Mesendoderm (in vitro differentiated cells): ENCODE measurements at regions not wholly inside any gene's neighbourhood (a gene's known extent, or its start where the extent isn't known, plus 50 kb on each side); places are given as distances from the start of the nearest gene placed in this dataset.
A peak's percentile ranks its signal among the peaks of the same experiment; 100 is the strongest.

Experiments used
- DNase-seq: peaks from one replicate; pipeline ENCODE4 v3.0.0; 2013
- H2AK5ac ChIP-seq: 2 replicates; pipeline ENCODE4 v1.6.1; 2013; ENCODE audit warnings: low read length, inconsistent platforms
- H2BK120ac ChIP-seq: 2 replicates; pipeline ENCODE4 v1.6.1; 2013; ENCODE audit warnings: low read depth, mild to moderate bottlenecking, low read length, moderate library complexity, mixed read lengths
- H2BK15ac ChIP-seq: replicated peaks from 2 replicates; pipeline ENCODE4 v1.6.1; 2013; ENCODE audit warnings: low read depth, mild to moderate bottlenecking, moderate library complexity
- H2BK5ac ChIP-seq: 2 replicates; pipeline ENCODE4 v1.6.1; 2013; ENCODE audit warnings: low read length, inconsistent platforms
- H3K18ac ChIP-seq: 2 replicates; pipeline ENCODE4 v1.6.1; 2013; ENCODE audit warnings: mild to moderate bottlenecking, low read length, mixed read lengths
- H3K23ac ChIP-seq: one replicate; pipeline ENCODE4 v1.6.1; 2013; ENCODE audit warnings: low read length
- H3K27ac ChIP-seq: 2 replicates; pipeline ENCODE4 v1.5.1; 2013; ENCODE audit warnings: low read depth, mild to moderate bottlenecking, inconsistent platforms, low read length, moderate library complexity
- H3K27me3 ChIP-seq: 2 replicates; pipeline ENCODE4 v1.6.1; 2013; ENCODE audit warnings: low read length, control low read depth, mild to moderate bottlenecking, inconsistent platforms; ENCODE audit not compliant: insufficient read depth, poor library complexity
- H3K36me3 ChIP-seq: 2 replicates; pipeline ENCODE4 v1.6.1; 2013; ENCODE audit warnings: low read length, inconsistent platforms; ENCODE audit not compliant: control insufficient read depth, insufficient read depth
- H3K4ac ChIP-seq: one replicate; pipeline ENCODE4 v1.6.1; 2013; ENCODE audit warnings: low read depth, mild to moderate bottlenecking, low read length, moderate library complexity
- H3K4me1 ChIP-seq: 2 replicates; pipeline ENCODE4 v1.6.1; 2013; ENCODE audit warnings: low read depth, low read length, inconsistent platforms; ENCODE audit not compliant: control insufficient read depth
- H3K4me2 ChIP-seq: 2 replicates; pipeline ENCODE4 v1.6.1; 2013; ENCODE audit warnings: low read length
- H3K4me3 ChIP-seq: 2 replicates; pipeline ENCODE4 v1.5.1; 2013; ENCODE audit warnings: mild to moderate bottlenecking, low read length
- H3K56ac ChIP-seq: one replicate; pipeline ENCODE4 v1.6.1; 2013; ENCODE audit warnings: low read length
- H3K79me1 ChIP-seq: 2 replicates; pipeline ENCODE4 v1.6.1; 2013; ENCODE audit warnings: low read length, inconsistent platforms
- H3K79me2 ChIP-seq: 2 replicates; pipeline ENCODE4 v1.6.1; 2013; ENCODE audit warnings: mild to moderate bottlenecking, low read length; ENCODE audit not compliant: control insufficient read depth, insufficient read depth
- H3K9ac ChIP-seq: 2 replicates; pipeline ENCODE4 v1.6.1; 2013; ENCODE audit warnings: low read length, inconsistent platforms
- H4K5ac ChIP-seq: one replicate; pipeline ENCODE4 v1.6.1; 2013; ENCODE audit warnings: low read length
- H4K8ac ChIP-seq: one replicate; pipeline ENCODE4 v1.6.1; 2013; ENCODE audit warnings: low read depth, mild to moderate bottlenecking, control low read depth, low read length, moderate library complexity
- WGBS: extraction: QIAGEN DNeasy Blood & Tissue Kit; methylation state at CpG from one replicate; pipeline ENCODE4 v1.1.7; 2013; ENCODE audit warnings: low lambda C conversion rate, missing lambda C conversion rate; ENCODE audit not compliant: insufficient coverage; ENCODE audit errors: extremely low coverage; 5-methylcytosine and 5-hydroxymethylcytosine counted together

DNA sequence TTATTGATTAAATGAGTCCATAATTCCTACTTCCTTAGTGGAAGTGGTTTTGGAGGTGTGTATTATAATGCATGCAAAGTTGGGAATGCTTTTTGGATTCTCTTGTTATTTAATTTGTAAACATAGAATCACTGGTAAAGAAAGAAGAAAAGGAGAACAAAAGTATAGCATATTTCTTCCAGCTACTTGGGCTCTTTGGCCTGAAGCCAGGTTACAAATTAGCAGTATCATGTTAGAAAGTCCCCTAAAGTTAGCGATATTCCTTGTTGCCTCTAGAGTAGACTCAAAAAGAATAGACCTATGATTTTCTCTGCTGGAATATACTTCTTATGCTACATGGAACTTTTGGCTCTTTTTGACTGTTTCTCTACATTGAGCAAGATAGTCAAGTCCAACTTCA, 60.6 kb upstream of the CD28 start:
- no peak overlapping the region for H4K8ac ChIP-seq
- WGBS, result no CpG with 5 or more reads among the region's 1 CpG
- no peak overlapping the region for H3K23ac ChIP-seq
- no peaks in the 10 kb centered on the region for H3K36me3 ChIP-seq
- H4K5ac ChIP-seq, result no peak overlapping the region
- H3K27me3 ChIP-seq, result no peaks in the 10 kb centered on the region
- no peak overlapping the region for H3K27ac ChIP-seq
- no peak overlapping the region for H2BK120ac ChIP-seq
- H2BK5ac ChIP-seq, result no peak overlapping the region
- H3K18ac ChIP-seq, result no peak overlapping the region
- no peak overlapping the region for H3K9ac ChIP-seq
- no peaks in the 10 kb centered on the region for H3K4me1 ChIP-seq
- no peak for DNase-seq
- H3K4me2 ChIP-seq, result no peak overlapping the region
- H3K4me3 ChIP-seq, result no peak overlapping the region
- no peak overlapping the region for H3K4ac ChIP-seq
- no peaks in the 10 kb centered on the region for H3K79me1 ChIP-seq
- no peak overlapping the region for H3K56ac ChIP-seq
- H2AK5ac ChIP-seq, result no peak overlapping the region
- no peaks in the 10 kb centered on the region for H3K79me2 ChIP-seq
- H2BK15ac ChIP-seq, result no peak overlapping the region

DNA sequence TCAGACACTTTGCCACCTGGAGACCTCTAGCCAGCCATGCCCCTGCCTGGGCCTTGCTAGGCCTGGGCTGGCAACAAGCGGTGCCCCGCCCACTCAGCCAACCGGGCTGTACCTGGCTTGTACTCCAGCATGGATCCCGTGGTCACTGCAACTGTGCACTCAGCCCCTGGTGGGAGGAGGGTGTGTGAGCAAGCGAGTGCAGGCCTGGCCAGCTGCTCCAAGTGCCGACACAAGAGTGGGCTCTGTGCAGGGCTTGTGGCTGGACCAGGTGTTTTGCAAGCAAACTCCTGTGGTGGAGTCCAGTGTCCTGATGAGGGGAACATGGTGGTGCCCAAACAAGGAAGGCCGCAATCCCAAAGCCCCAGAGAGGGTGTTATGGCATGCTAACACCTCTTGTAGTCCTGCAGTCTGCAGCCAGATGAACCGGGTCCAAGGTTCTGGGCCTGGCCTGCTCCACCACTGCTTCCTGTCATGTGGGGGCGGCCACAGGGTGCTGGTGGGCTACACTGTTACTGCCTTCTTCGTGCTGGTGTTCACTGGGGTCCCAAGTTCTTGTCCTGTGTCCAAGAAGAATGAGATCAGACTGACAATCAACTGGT, 60.1 kb upstream of the CD28 start:
- Histone ChIP-seq H3K4me3 (no peak overlapping the region), H3K56ac (no peak overlapping the region), H4K5ac (no peak overlapping the region), H2BK15ac (no peak overlapping the region), H2AK5ac (no peak overlapping the region), H3K4ac (no peak overlapping the region), H3K4me1 (no peaks in the 10 kb centered on the region), H2BK5ac (no peak overlapping the region), H4K8ac (no peak overlapping the region), H3K27ac (no peak overlapping the region), H3K4me2 (no peak overlapping the region), H3K9ac (no peak overlapping the region), H3K79me2 (no peaks in the 10 kb centered on the region), H3K36me3 (no peaks in the 10 kb centered on the region), H3K18ac (no peak overlapping the region), H2BK120ac (no peak overlapping the region), H3K79me1 (no peaks in the 10 kb centered on the region), H3K27me3 (no peaks in the 10 kb centered on the region), H3K23ac (no peak overlapping the region)
- no CpG with 5 or more reads among the region's 10 CpGs for WGBS
- DNase-seq, result no peak

DNA sequence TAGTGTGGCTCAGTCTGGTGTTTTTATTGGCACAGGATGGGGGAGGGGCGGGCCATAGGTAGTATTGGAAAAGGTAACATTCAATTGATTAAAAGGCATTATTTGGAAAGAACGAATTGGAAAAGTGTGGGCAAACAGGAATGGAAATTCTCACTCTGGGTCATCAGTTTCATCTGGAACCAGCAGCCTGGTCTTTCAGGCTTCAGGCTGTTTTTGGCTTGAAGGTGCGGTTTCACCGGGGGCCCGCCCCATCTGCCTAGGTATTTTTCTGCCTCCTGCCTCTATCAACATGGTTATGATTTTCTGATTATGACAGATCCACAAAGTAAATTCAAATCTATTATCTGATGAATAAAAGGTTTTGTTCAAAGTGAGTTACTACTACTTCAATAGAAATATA, 59.5 kb upstream of the CD28 start:
- no peak overlapping the region for H3K23ac ChIP-seq
- H3K4ac ChIP-seq, result no peak overlapping the region
- no peak overlapping the region for H2BK120ac ChIP-seq
- H4K5ac ChIP-seq, result no peak overlapping the region
- no peaks in the 10 kb centered on the region for H3K4me1 ChIP-seq
- H3K27ac ChIP-seq, result no peak overlapping the region
- no peak for DNase-seq
- no peaks in the 10 kb centered on the region for H3K27me3 ChIP-seq
- no peak overlapping the region for H3K4me2 ChIP-seq
- H3K36me3 ChIP-seq, result no peaks in the 10 kb centered on the region
- no peak overlapping the region for H3K4me3 ChIP-seq
- no peak overlapping the region for H3K18ac ChIP-seq
- no peak overlapping the region for H2AK5ac ChIP-seq
- no peak overlapping the region for H3K9ac ChIP-seq
- no peak overlapping the region for H2BK5ac ChIP-seq
- no peaks in the 10 kb centered on the region for H3K79me2 ChIP-seq
- no peaks in the 10 kb centered on the region for H3K79me1 ChIP-seq
- no peak overlapping the region for H3K56ac ChIP-seq
- no peak overlapping the region for H4K8ac ChIP-seq
- WGBS, result no CpG with 5 or more reads among the region's 5 CpGs
- no peak overlapping the region for H2BK15ac ChIP-seq

DNA sequence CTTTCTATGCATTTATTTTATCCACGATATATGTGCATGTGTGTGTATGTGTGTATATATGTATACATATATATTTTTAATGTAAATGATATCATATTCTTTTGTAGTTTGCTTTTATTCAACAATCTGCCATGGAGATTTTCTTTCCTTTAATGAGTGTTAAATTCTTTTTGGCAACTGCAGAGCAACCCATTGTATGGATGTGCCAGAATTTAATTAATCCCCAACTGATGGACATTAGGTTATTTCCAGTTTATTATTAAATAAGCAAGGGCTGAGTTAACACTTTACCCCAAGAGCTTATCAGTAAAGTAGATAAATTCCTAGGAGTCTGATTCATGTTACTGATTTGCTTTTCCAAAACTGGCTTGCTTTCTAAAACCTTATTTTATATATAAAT, 58.9 kb upstream of the CD28 start:
- H3K36me3 ChIP-seq, result no peaks in the 10 kb centered on the region
- no peak overlapping the region for H3K18ac ChIP-seq
- no peak overlapping the region for H2AK5ac ChIP-seq
- no peaks in the 10 kb centered on the region for H3K4me1 ChIP-seq
- no peak overlapping the region for H3K4me2 ChIP-seq
- H3K27ac ChIP-seq, result no peak overlapping the region
- WGBS, result no CpG with 5 or more reads among the region's 1 CpG
- no peak overlapping the region for H3K56ac ChIP-seq
- no peak overlapping the region for H4K8ac ChIP-seq
- H3K79me2 ChIP-seq, result no peaks in the 10 kb centered on the region
- no peak for DNase-seq
- H4K5ac ChIP-seq, result no peak overlapping the region
- no peak overlapping the region for H3K23ac ChIP-seq
- no peak overlapping the region for H3K4me3 ChIP-seq
- no peaks in the 10 kb centered on the region for H3K27me3 ChIP-seq
- no peak overlapping the region for H2BK15ac ChIP-seq
- no peaks in the 10 kb centered on the region for H3K79me1 ChIP-seq
- no peak overlapping the region for H3K9ac ChIP-seq
- no peak overlapping the region for H2BK120ac ChIP-seq
- no peak overlapping the region for H2BK5ac ChIP-seq
- no peak overlapping the region for H3K4ac ChIP-seq

DNA sequence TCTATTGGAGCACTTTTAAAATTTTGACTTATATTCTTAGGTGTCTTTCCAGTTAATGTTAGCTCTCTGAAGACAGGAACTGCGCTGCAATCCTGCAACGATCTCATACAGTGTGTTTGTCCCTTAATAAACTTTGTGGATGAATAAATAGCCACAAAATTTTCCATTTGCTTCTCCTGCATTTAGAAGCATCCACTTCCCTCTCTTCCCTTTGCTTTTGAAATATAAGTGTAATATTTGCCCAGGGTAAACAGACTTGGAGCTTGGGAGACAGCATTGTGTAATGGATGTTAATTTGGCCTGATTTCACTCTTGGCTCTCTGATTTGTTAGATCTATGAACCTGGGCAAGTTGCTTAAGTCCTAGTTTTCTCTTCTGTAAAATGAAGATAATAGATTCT, 58.2 kb upstream of the CD28 start:
- WGBS, result no CpG with 5 or more reads among the region's 2 CpGs
- Histone ChIP-seq H3K36me3 (no peaks in the 10 kb centered on the region), H3K23ac (no peak overlapping the region), H3K79me1 (no peaks in the 10 kb centered on the region), H3K18ac (no peak overlapping the region), H3K4me3 (no peak overlapping the region), H2BK15ac (peak overlapping the region; percentile 13), H2BK5ac (no peak overlapping the region), H3K4ac (no peak overlapping the region), H3K4me1 (no peaks in the 10 kb centered on the region), H3K9ac (no peak overlapping the region), H2BK120ac (no peak overlapping the region), H3K27me3 (no peaks in the 10 kb centered on the region), H4K5ac (no peak overlapping the region), H3K4me2 (no peak overlapping the region), H4K8ac (no peak overlapping the region), H3K79me2 (no peaks in the 10 kb centered on the region), H3K27ac (no peak overlapping the region), H2AK5ac (no peak overlapping the region), H3K56ac (no peak overlapping the region)
- DNase-seq, result no peak

DNA sequence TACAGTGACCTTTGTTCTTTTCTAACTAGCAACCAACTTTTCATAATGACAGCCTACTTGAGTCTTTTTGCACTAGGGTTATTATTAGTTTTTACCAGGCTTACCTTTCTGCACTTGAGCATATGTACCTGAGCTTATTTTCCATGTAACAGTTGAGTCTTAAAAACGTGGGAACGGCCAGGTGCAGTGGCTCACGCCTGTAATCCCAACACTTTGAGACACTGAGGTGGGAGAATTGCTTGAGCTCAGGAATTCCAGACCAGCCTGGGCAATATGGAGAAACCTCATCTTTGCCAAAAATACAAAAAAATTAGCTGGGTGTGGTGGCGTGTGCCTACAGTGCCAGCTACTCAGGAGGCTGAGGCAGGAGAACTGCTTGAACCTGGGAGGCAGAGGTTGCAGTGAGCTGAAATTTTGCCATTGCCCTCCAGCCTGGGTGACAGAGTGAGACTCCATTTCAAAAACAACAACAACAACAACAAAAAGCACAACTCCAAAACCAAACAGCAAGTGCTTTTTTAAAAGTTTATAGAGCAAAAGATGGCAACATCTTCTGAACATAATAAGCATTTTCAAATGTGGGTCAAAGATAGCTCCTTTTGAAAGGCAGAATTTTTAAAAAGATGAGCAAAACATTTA, 57.1 kb upstream of the CD28 start:
- H3K56ac ChIP-seq, result no peak overlapping the region
- H3K79me2 ChIP-seq, result no peaks in the 10 kb centered on the region
- H3K4me2 ChIP-seq, result no peak overlapping the region
- H3K4ac ChIP-seq, result no peak overlapping the region
- no peak overlapping the region for H3K18ac ChIP-seq
- no peak overlapping the region for H2BK15ac ChIP-seq
- H2BK120ac ChIP-seq, result no peak overlapping the region
- H4K5ac ChIP-seq, result no peak overlapping the region
- DNase-seq, result no peak
- H3K36me3 ChIP-seq, result no peaks in the 10 kb centered on the region
- no peak overlapping the region for H3K23ac ChIP-seq
- no peak overlapping the region for H2AK5ac ChIP-seq
- H3K9ac ChIP-seq, result no peak overlapping the region
- H3K79me1 ChIP-seq, result no peaks in the 10 kb centered on the region
- H3K4me1 ChIP-seq, result no peaks in the 10 kb centered on the region
- no CpG with 5 or more reads among the region's 4 CpGs for WGBS
- no peak overlapping the region for H4K8ac ChIP-seq
- H3K4me3 ChIP-seq, result no peak overlapping the region
- no peak overlapping the region for H2BK5ac ChIP-seq
- no peak overlapping the region for H3K27ac ChIP-seq
- no peaks in the 10 kb centered on the region for H3K27me3 ChIP-seq
